Left ventricle myocardium inferior (tissue), 1 donor: ENCODE measurements at regions not wholly inside any gene's neighbourhood (a gene's known extent, or its start where the extent isn't known, plus 50 kb on each side); places are given as distances from the start of the nearest gene placed in this dataset.
A peak's percentile ranks its signal among the peaks of the same experiment; 100 is the strongest.
"Not testable (repeated sequence)": the region's sequence is repeated elsewhere in the genome, so short reads cannot be mapped to it uniquely, and the experiment has no call there.

Source experiments
- DNase-seq: peaks from one replicate; pipeline ENCODE4 v3.0.0-alpha.2; 2020
- H3K27ac ChIP-seq: fragments of 200-600 bp; replicated peaks from 2 replicates; pipeline ENCODE4 v1.8.0; 2021
- H3K27me3 ChIP-seq: fragments of 200-600 bp; 2 replicates; pipeline ENCODE4 v1.8.0; 2021; ENCODE audit warnings: low read depth
- H3K36me3 ChIP-seq: fragments of 200-600 bp; 2 replicates; pipeline ENCODE4 v1.8.0; 2021
- H3K4me1 ChIP-seq: fragments of 200-600 bp; 2 replicates; pipeline ENCODE4 v1.8.0; 2021
- H3K4me3 ChIP-seq: fragments of 200-600 bp; 2 replicates; pipeline ENCODE4 v1.8.0; 2021; ENCODE audit warnings: mild to moderate bottlenecking, moderate library complexity
- H3K9me3 ChIP-seq: fragments of 200-600 bp; replicated peaks from 2 replicates; pipeline ENCODE4 v1.8.0; 2021
- intact Hi-C: fragments of 100-400 bp; cut with micrococcal nuclease; formaldehyde crosslinking; loops from one replicate; pipeline ENCODE4 v1.11.0; 2022
- TF ChIP-seq, protein P1 (sequence below): fragments of 200-600 bp; IDR thresholded peaks from 2 replicates; pipeline ENCODE4 v1.8.0; 2021; ENCODE audit warnings: antibody characterized with exemption, mild to moderate bottlenecking, borderline replicate concordance
- donor health status: DM: no; HTN: yes; CAD: no; lungs with severe emphysema.

GRCh38 chr12:127809275-127809674 lies 457.7 kb upstream of the TMEM132C start:
- Histone ChIP-seq H3K4me1 (no peaks in the 10 kb centered on the region), H3K36me3 (no peaks in the 10 kb centered on the region), H3K27me3 (peaks cover 20% of the 10 kb centered on the region), H3K4me3 (no peak overlapping the region), H3K27ac (peak overlapping the region; percentile 33), H3K9me3 (no peaks in the 10 kb centered on the region)
- TF ChIP-seq, protein P1, sequence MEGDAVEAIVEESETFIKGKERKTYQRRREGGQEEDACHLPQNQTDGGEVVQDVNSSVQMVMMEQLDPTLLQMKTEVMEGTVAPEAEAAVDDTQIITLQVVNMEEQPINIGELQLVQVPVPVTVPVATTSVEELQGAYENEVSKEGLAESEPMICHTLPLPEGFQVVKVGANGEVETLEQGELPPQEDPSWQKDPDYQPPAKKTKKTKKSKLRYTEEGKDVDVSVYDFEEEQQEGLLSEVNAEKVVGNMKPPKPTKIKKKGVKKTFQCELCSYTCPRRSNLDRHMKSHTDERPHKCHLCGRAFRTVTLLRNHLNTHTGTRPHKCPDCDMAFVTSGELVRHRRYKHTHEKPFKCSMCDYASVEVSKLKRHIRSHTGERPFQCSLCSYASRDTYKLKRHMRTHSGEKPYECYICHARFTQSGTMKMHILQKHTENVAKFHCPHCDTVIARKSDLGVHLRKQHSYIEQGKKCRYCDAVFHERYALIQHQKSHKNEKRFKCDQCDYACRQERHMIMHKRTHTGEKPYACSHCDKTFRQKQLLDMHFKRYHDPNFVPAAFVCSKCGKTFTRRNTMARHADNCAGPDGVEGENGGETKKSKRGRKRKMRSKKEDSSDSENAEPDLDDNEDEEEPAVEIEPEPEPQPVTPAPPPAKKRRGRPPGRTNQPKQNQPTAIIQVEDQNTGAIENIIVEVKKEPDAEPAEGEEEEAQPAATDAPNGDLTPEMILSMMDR, result no peak
- DNase-seq, result no peak
- intact Hi-C loops, result no loop called here

- Histone ChIP-seq H3K9me3 (no peaks in the 10 kb centered on the region), H3K4me3 (no peak overlapping the region), H3K36me3 (no peaks in the 10 kb centered on the region), H3K27me3 (peaks cover 20% of the 10 kb centered on the region), H3K27ac (peak overlapping the region; percentile 33), H3K4me1 (no peaks in the 10 kb centered on the region)
- DNase-seq, result no peak
- intact Hi-C loops, result no loop called here
- TF ChIP-seq, protein P1, result no peak
These were observed 456.9 kb upstream of the TMEM132C start for GRCh38 chr12:127810041-127810440.

DNA sequence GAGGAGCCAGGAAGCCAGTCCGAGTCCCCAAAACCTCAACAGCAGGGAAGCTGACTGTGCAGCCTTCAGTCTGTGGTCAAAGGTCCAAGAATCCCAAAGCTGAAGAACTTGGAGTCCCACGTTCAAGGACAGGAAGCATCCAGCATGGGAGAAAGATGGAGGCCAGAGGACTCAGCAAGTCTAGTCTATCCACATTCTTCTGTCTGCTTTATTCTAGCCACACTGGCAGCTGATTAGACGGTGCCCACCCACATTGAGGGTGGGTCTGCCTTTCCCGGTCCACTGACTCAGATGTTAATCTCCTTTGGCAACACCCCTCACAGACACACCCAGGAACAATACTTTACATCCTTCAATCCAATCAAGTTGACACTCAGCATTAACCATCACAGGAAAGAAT lies 456.5 kb upstream of the TMEM132C start:
- peaks cover 20% of the 10 kb centered on the region for H3K27me3 ChIP-seq
- intact Hi-C loops, H3K36me3 ChIP-seq, H3K4me1 ChIP-seq, DNase-seq, H3K4me3 ChIP-seq, H3K9me3 ChIP-seq: not testable (repeated sequence)
- peak overlapping the region; percentile 33 for H3K27ac ChIP-seq

- H3K9me3 ChIP-seq, result no peaks in the 10 kb centered on the region
- peaks cover 20% of the 10 kb centered on the region for H3K27me3 ChIP-seq
- H3K4me1 ChIP-seq, result no peaks in the 10 kb centered on the region
- no peak overlapping the region for H3K4me3 ChIP-seq
- no peak overlapping the region for H3K27ac ChIP-seq
- DNase-seq, result peak; percentile 57
- intact Hi-C loops, result no loop called here
- TF ChIP-seq, protein P1, result no peak
- no peaks in the 10 kb centered on the region for H3K36me3 ChIP-seq
These were observed 455.0 kb upstream of the TMEM132C start for GRCh38 chr12:127811988-127812387.

GRCh38 chr12:127813147-127813546 lies 453.8 kb upstream of the TMEM132C start:
- intact Hi-C loops, result no loop called here
- TF ChIP-seq, protein P1, result no peak
- no peaks in the 10 kb centered on the region for H3K4me1 ChIP-seq
- H3K4me3 ChIP-seq, result no peak overlapping the region
- no peak for DNase-seq
- H3K27ac ChIP-seq, result no peak overlapping the region
- no peaks in the 10 kb centered on the region for H3K9me3 ChIP-seq
- no peaks in the 10 kb centered on the region for H3K36me3 ChIP-seq
- peaks cover 20% of the 10 kb centered on the region for H3K27me3 ChIP-seq

- no peak overlapping the region for H3K27ac ChIP-seq
- no peaks in the 10 kb centered on the region for H3K27me3 ChIP-seq
- H3K36me3 ChIP-seq, result no peaks in the 10 kb centered on the region
- intact Hi-C loops, result no loop called here
- no peak for DNase-seq
- H3K4me1 ChIP-seq, result peaks cover 6% of the 10 kb centered on the region
- no peak overlapping the region for H3K4me3 ChIP-seq
- TF ChIP-seq, protein P1, result no peak
- H3K9me3 ChIP-seq, result no peaks in the 10 kb centered on the region
These were observed 447.9 kb upstream of the TMEM132C start for GRCh38 chr12:127819056-127819455.
